KMS-11 (cell line): ENCODE measurements at regions not wholly inside any gene's neighbourhood (a gene's known extent, or its start where the extent isn't known, plus 50 kb on each side); places are given as distances from the start of the nearest gene placed in this dataset.

Source experiments
- H2AFZ ChIP-seq: fragments of 200-600 bp; sonication (generic); 2 replicates; pipeline ENCODE4 v1.6.1; 2016; ENCODE audit warnings: antibody characterized with exemption, mixed run types, low read depth
- H3K27ac ChIP-seq: fragments of 200-600 bp; sonication (generic); 2 replicates; pipeline ENCODE4 v1.6.1; 2016; ENCODE audit warnings: mild to moderate bottlenecking, mixed run types
- H3K27me3 ChIP-seq: fragments of 200-600 bp; sonication (generic); 2 replicates; pipeline ENCODE4 v1.6.1; 2017; ENCODE audit warnings: mild to moderate bottlenecking, low read depth, mixed run types, moderate library complexity; ENCODE audit not compliant: insufficient read depth
- H3K36me3 ChIP-seq: fragments of 200-600 bp; sonication (generic); 2 replicates; pipeline ENCODE4 v1.6.1; 2017; ENCODE audit warnings: mild to moderate bottlenecking, mixed run types; ENCODE audit not compliant: insufficient read depth
- H3K4me1 ChIP-seq: fragments of 200-600 bp; sonication (generic); 2 replicates; pipeline ENCODE4 v1.6.1; 2016; ENCODE audit warnings: mild to moderate bottlenecking, low read depth, mixed run types; ENCODE audit not compliant: poor library complexity, severe bottlenecking
- H3K4me2 ChIP-seq: fragments of 200-600 bp; sonication (generic); 2 replicates; pipeline ENCODE4 v1.7.0; 2016; ENCODE audit warnings: mild to moderate bottlenecking, mixed run types
- H3K4me3 ChIP-seq: fragments of 200-600 bp; sonication (generic); IDR thresholded peaks from 2 replicates; pipeline ENCODE4 v1.6.1; 2017; ENCODE audit warnings: low read depth, low read length, mixed read lengths; ENCODE audit not compliant: insufficient read depth
- H3K79me2 ChIP-seq: fragments of 200-600 bp; sonication (generic); 2 replicates; pipeline ENCODE4 v1.6.1; 2016; ENCODE audit warnings: low read depth, mixed run types; ENCODE audit not compliant: insufficient read depth
- H3K9ac ChIP-seq: fragments of 200-600 bp; sonication (generic); 2 replicates; pipeline ENCODE4 v1.6.1; 2016; ENCODE audit warnings: mild to moderate bottlenecking, mixed run types
- H4K20me1 ChIP-seq: fragments of 200-600 bp; sonication (generic); 2 replicates; pipeline ENCODE4 v1.6.1; 2016; ENCODE audit warnings: mild to moderate bottlenecking, mixed run types; ENCODE audit not compliant: insufficient read depth
- TF ChIP-seq, protein P1 (sequence below): fragments of 200-600 bp; sonication (generic); conservative IDR thresholded peaks from 2 replicates; pipeline ENCODE4 v1.6.1; 2017; ENCODE audit warnings: low read depth, mild to moderate bottlenecking, antibody characterized with exemption, low read length, moderate library complexity, mixed read lengths

DNA sequence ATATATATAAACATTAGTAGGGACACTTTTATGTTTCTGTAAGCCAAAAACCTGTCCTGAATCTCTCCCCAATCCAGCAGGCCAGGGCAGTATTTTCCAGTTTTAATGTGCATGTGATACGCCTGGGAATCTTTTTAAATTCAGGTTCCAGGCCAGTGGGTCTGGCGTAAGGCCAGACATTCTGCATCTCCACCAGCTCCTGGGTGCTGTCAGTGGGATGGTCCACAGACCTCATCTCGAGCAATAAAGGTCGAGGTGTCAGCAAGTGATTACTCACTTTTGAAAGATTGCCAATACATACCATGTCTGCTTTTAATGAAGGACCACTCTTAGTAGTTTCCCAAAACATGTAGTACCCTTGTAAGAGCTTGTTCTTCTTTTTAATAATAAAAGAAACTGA lies 189.9 kb upstream of the SH3BP4 start:
- H3K4me2 ChIP-seq, result no peak overlapping the region
- H3K27ac ChIP-seq, result no peak overlapping the region
- TF ChIP-seq, protein P1, sequence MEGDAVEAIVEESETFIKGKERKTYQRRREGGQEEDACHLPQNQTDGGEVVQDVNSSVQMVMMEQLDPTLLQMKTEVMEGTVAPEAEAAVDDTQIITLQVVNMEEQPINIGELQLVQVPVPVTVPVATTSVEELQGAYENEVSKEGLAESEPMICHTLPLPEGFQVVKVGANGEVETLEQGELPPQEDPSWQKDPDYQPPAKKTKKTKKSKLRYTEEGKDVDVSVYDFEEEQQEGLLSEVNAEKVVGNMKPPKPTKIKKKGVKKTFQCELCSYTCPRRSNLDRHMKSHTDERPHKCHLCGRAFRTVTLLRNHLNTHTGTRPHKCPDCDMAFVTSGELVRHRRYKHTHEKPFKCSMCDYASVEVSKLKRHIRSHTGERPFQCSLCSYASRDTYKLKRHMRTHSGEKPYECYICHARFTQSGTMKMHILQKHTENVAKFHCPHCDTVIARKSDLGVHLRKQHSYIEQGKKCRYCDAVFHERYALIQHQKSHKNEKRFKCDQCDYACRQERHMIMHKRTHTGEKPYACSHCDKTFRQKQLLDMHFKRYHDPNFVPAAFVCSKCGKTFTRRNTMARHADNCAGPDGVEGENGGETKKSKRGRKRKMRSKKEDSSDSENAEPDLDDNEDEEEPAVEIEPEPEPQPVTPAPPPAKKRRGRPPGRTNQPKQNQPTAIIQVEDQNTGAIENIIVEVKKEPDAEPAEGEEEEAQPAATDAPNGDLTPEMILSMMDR, result no peak
- no peak overlapping the region for H2AFZ ChIP-seq
- no peaks in the 10 kb centered on the region for H3K79me2 ChIP-seq
- H3K4me1 ChIP-seq, result no peaks in the 10 kb centered on the region
- no peaks in the 10 kb centered on the region for H4K20me1 ChIP-seq
- H3K36me3 ChIP-seq, result no peaks in the 10 kb centered on the region
- H3K27me3 ChIP-seq, result no peaks in the 10 kb centered on the region
- H3K4me3 ChIP-seq, result no peak overlapping the region
- no peak overlapping the region for H3K9ac ChIP-seq

DNA sequence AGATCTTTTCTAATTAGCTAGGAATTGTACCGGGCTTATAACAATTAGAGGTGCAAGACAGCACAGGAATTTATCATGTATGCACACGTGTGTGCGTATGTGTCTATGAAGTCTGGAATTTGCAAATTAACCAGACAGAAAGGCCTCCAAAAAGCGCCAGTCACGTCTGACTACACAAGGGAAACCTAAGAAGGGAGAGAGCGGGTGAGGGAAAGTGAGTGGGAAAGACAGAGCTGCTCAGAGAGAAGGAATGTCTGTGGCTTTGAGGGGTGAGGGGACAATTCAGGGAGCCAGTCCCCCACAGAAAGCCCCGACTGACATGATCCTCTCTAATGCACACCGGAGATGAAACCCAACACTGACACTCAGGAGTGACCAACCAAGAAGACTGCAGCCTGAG lies 197.7 kb upstream of the SH3BP4 start:
- no peak overlapping the region for H3K9ac ChIP-seq
- H3K27me3 ChIP-seq, result no peaks in the 10 kb centered on the region
- no peaks in the 10 kb centered on the region for H4K20me1 ChIP-seq
- H3K27ac ChIP-seq, result no peak overlapping the region
- TF ChIP-seq, protein P1, result no peak
- H3K36me3 ChIP-seq, result no peaks in the 10 kb centered on the region
- H3K79me2 ChIP-seq, result no peaks in the 10 kb centered on the region
- H3K4me2 ChIP-seq, result no peak overlapping the region
- no peak overlapping the region for H2AFZ ChIP-seq
- H3K4me1 ChIP-seq, result no peaks in the 10 kb centered on the region
- no peak overlapping the region for H3K4me3 ChIP-seq

DNA sequence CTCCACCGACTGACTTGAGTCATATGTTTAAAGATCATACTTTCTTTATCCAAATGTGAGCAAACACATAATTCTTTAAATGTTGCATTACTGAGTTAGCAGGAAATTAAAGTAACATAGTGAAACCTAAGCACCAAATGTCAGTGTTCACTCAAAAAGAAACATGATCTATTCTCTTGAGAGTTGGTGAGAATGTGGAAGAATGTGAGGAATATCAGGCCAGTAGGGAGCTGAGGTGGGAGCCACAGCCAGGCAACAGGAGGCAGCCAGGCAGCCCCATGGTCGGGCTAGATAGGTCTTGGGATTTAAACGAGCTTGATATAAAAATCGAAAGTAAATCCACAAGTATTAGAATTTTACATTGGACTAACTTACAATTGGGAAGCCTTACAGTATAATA lies 198.1 kb upstream of the SH3BP4 start:
- Histone ChIP-seq H4K20me1 (no peaks in the 10 kb centered on the region), H3K4me1 (no peaks in the 10 kb centered on the region), H3K4me3 (no peak overlapping the region), H2AFZ (no peak overlapping the region), H3K79me2 (no peaks in the 10 kb centered on the region), H3K9ac (no peak overlapping the region), H3K4me2 (no peak overlapping the region), H3K36me3 (no peaks in the 10 kb centered on the region), H3K27ac (no peak overlapping the region), H3K27me3 (no peaks in the 10 kb centered on the region)
- TF ChIP-seq, protein P1, result no peak

DNA sequence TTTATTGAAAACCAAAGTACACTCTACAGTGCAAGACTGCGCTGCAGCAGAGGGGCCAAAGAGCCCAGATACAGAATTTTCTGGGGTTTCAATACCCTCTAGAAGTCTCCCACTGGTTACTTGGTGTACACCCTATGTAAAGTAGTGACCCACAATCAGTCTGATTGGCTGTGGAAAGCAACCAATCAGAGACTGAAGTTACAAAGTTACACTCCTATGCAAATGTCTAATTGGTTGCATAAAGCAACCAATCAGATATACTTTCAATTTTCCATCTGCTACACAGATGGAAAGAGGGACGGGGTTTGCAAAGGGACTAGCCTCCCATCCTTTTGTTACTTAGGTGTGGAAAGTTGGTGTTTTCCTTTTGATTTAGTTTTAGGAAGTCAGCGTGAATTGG lies 198.9 kb upstream of the SH3BP4 start:
- TF ChIP-seq, protein P1, result no peak

More for the DNA sequence above, 198.9 kb upstream of the SH3BP4 start:
- Histone ChIP-seq H2AFZ (no peak overlapping the region), H3K4me1 (no peaks in the 10 kb centered on the region), H3K79me2 (no peaks in the 10 kb centered on the region), H4K20me1 (no peaks in the 10 kb centered on the region), H3K4me2 (no peak overlapping the region), H3K27me3 (no peaks in the 10 kb centered on the region), H3K4me3 (no peak overlapping the region), H3K27ac (no peak overlapping the region), H3K9ac (no peak overlapping the region), H3K36me3 (no peaks in the 10 kb centered on the region)
